AG08396 (cell line): ENCODE measurements at regions not wholly inside any gene's neighbourhood (a gene's known extent, or its start where the extent isn't known, plus 50 kb on each side); places are given as distances from the start of the nearest gene placed in this dataset.

ENCODE experiments used
- DNase-seq: peaks from one replicate; pipeline ENCODE4 v3.0.0; 2012; ENCODE audit warnings: low spot score, mixed read lengths

DNA sequence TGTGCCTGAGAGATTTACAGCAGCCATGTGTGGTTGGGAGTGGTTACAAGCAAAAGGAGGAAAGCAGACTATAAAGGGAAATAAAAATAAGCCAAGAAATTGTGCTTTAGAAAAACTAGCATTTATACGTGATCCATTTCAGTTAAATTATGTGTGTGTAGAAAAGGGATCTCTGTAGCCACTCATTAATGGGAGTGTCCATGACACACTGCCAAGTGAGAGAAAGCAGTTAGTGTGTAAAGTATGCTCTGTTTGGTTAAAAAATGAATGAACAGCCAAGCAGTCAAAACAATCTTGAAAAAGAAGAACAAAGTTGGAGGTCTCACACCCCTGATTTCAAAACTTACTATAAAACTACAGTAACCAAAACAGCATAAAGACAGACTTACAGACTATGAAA is 67.9 kb upstream of the GGTLC1 start:
- DNase-seq, result no peak

DNA sequence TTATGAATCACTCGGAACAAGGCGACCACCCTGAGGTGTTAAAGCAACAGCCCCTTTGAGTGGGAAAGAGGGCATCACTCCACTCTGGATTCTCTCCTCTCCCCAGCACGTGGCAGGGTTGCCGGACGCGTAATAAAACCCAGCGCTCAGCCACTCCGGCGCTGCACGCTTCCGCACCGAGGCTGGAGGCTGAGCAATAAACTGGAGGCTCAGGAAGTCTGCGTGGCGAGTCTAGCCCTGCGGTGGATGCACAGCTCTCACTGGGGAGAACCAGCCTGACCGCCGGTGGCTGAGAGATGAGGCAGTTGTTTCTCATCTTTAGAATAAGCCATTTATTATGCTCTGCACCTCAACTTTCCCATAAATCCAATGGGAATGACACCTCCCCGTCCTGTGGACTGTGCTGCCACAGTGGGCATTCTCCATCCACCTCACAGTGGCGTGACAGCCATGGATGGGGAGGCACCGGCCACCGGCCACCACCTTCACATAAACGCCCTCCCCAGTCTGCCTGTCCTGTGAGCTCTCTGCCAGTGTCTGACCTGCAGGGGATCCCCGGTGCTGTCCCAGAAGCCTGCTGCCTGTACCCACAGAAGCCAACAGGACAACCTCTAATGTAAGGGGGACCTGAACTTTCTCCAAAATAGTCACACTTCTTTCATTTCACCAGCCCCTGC is 64.2 kb upstream of the GGTLC1 start:
- no peak for DNase-seq

DNA sequence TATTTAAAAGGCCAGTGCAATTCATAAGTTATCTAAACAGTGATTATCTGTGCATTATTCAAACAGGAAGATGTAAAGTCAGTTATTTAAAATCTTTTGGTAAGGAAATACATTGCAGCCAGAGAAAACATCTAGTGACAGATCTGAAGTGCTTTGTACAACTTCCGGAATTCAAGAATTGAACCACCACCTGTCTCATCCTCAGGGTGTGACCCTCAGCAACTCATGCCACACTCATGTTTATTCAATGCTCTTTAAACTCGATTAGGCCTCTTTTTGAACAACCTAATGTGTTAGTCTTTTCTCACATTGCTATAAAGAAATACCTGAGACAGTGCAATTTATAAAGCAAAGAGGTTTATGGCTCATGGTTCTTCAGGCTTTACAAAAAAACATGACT is 62.6 kb upstream of the GGTLC1 start:
- DNase-seq, result no peak

DNA sequence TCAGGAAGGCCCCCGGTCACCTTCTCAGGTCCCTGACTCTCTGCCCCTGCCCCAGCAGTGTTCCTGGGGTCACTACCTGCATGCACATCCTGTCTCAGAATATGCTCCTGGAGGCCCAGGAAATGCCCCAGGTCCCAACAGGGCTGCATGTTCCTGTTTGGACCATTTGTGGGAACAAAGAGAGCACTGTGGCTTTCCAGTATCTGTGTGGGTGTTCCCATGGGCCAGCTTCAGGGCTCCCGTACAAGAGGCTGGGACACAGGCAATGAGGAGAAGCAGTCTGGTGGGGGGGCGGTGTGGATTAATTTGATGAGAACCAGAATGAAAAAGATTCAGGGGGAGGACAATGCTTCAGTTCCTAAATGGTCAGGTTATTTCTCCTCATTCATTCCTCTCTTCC is 61.5 kb upstream of the GGTLC1 start:
- no peak for DNase-seq

DNA sequence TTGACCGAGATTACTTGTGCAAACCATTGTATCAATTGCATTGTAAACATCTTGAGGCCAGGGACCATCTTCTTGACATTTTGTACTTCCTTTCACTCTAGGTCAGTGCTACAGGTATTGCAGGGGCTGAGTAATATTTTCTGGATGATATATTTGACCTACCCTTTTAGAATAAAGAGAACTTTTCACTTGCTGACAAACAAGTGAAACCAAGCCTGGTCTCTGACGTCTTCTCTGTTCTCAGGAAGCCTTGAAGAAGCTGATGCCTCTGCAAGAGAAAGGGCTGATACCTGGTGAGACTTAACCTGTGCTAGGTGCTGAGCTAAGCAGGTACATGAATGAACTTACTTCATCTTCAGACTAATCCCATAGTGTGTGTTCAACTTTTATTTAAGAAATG is 60.5 kb upstream of the GGTLC1 start:
- DNase-seq, result no peak

DNA sequence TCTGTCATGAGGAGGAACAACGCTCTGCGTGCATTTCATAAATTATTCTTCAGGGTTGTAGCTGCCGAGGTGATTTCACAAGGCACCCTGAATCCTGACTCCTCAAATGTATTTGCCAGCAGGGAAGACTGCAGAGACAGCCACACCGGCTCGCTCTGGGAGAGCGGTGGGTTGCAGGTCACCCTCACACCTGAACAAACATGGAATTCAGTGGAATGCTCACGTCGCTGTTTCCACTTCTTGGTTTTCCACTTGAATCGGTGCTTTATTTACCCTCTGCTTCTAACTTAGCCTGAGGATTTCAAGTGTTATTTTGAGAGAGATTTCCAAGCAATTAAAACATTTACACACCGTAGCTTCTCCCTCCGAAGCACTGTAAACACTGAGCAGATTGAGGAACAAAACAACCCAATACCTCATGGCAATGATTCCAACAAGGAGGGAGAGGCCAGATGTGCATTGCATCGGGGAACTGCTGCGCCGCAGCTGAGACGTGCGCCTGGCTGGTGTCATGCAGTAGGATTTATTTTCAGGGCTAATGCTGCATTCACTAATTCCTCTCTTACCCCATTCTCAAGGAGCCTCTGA is 59.5 kb upstream of the GGTLC1 start:
- no peak for DNase-seq

DNA sequence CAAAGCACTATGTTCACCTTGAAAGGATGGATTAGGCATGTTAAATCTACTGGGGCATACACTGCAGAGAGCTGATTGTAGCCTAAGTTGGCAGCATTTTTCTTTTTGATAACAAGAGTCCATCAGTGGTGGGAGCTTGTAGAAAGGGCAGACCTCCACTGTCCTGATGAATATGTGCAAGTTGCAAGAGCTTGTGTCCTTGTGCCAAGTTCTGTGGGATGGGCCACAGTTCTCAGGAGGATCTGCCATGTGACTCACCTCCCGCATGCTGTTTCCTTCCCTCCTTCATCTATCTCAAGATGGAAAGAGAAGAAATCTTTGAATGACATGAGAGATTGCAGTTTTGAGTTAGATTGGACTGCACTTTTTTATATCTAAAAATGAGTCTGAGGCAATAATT is 58.3 kb upstream of the GGTLC1 start:
- DNase-seq, result no peak

DNA sequence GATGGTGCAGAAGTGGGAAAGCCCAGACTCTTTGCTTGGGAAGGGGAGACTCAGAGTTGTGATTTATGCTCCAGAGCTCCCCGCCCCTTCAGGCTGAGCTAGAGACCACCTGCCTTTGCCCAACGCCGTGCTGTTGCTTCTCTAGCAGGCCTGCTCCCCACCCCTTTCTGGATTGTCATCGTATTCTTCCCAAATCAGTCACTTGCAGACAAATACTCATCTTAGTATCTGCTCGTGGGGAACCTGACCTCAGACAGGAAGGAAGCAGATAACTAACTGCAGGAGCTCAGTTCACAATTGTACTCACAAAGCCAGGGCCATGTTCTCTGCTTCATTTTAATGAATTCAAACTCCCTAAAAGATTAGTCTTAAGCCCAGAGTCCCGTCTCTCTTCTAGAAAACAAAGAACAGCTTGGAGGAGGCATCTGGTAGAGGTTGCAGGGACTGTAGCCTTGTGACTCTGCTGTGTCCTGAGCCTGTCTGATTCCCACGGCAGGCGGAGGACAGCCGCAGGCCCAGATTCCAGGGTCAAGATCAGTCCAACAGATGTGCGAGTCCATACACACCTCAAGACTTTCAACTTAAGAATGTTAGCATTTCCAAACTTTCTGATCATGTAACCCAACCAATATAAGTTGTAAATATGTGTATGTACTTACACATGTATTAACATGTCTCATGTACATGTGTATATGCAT is 57.2 kb upstream of the GGTLC1 start:
- no peak for DNase-seq

DNA sequence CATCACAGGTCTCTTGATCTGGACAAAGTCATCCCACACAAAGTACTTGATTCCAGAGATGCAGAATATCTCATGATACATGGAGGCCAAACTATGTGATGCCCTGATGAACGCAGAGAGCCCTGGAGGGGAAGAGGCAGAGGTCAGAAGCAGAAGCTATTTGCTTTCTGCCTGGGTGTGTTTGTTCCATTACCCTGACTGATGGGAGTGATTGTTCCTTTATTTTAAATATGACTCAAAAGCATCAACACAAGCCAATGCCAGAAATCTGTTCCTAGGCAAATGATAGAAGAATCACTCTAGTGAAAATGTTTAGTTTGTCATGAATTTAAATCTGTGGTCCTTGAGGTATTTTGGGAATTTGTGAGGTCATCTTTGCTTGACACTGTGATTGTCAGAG is 54.7 kb upstream of the GGTLC1 start:
- DNase-seq, result no peak

DNA sequence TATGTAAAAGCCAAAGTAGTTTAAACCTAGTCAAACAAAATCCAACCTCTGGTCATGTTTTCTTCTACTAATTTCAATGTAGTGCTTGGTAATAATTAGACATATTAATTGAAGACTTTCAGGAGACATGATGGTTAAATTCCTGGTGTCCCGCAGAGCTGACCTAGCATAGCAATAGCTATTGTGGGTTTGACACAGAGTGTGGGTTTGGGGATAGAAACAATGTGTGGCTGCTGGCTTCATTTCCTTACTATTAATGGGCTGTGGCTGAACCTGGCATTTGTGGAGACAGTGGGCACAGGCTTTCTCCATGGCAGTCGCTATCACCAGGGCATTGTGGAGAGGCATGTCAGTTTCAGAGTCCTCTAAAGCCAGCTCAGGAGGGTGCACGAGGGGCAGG is 54.1 kb upstream of the GGTLC1 start:
- DNase-seq, result no peak

DNA sequence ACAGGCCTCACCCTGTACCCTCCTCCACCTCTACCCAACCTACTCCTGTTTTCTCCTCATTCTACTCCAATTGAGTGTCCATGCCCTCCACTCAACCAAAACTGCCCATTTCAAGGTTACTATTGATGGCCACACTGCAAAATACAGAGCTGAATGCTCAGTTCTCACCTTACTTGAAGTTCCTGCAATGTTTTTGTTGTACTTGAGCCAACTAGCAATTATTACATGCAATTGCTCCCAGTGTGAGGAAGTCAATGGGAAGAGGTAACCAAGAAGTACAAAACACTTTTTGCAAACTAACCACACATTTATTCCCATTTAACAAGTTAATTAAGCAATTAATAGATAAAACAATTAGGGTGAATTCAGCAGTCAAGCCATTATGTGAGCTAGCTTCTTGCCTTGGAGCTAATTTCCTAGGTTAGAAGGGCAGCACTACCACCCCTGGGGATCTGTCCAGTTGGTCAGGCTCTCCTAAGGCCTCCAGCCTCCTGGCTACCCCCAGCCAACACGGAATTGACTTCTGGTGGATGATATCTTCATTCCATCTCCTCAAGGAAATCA is 52.4 kb upstream of the GGTLC1 start:
- DNase-seq, result no peak

DNA sequence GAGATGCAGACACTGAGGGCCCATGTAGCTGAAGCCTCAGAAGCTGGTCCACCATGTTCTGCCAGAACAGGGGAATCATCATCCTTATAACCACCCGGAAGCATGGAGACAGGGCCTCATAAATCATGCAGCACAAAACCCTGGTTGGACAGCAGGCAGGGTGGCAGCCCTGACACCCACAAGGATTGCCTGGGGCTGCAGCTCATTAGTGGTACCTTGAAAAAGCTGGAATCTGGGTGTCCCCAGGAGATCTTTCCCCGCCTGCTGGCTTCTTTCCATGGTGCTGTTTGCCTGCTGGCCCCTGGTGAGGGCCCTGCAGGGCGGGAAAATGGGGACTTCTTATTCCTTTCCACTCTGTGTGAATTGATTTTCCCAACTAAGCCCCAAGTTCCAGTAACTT is 50.6 kb upstream of the GGTLC1 start:
- DNase-seq, result no peak
